Thyroid gland (tissue), 4 donors: ENCODE measurements at regions not wholly inside any gene's neighbourhood (a gene's known extent, or its start where the extent isn't known, plus 50 kb on each side); places are given as distances from the start of the nearest gene placed in this dataset.

ENCODE experiments used
- CTCF ChIP-seq, 6 experiments: fragments of 200-600 bp in 3 of 6; fragments of 450-650 bp in 3 of 6; sonication (generic) in 3 of 6; IDR thresholded peaks; one replicate each; pipeline ENCODE4 v1.5.1; 2016 to 2019; ENCODE audit warnings: antibody characterized with exemption in 6 of 6, mild to moderate bottlenecking in 2 of 6, inconsistent platforms in 1 of 6, moderate library complexity in 1 of 6
- POLR2A ChIP-seq, 2 donors: fragments of 450-650 bp; IDR thresholded peaks; one replicate each; pipeline ENCODE4 v1.6.1; 2017; ENCODE audit warnings: antibody characterized with exemption in 2 of 2, mild to moderate bottlenecking in 2 of 2, moderate library complexity in 1 of 2

GRCh38 chr4:35897808-35898207, 346.5 kb downstream of the ARAP2 start:
- TF ChIP-seq CTCF (IDR thresholded peaks at IDR 0.05): no peak
- no peak for TF ChIP-seq POLR2A (IDR thresholded peaks at IDR 0.05)
